RWPE1 (cell line): ENCODE measurements at regions not wholly inside any gene's neighbourhood (a gene's known extent, or its start where the extent isn't known, plus 50 kb on each side); places are given as distances from the start of the nearest gene placed in this dataset.

Source experiments
- CTCF ChIA-PET: fragments of 350-600 bp; sonication (Branson Sonifier 250); formaldehyde crosslinking; extraction: SDS; loops from one replicate; lab custom pipeline; 2021; lab: Yijun Ruan, JAX
- POLR2A ChIA-PET: fragments of 400-600 bp; formaldehyde crosslinking; extraction: SDS; loops from one replicate; lab custom pipeline; 2020; ENCODE audit warnings: antibody characterized with exemption; ENCODE audit not compliant: low non-redundant PET; lab: Yijun Ruan, JAX
- DNase-seq: peaks from one replicate; pipeline ENCODE4 v3.0.0; 2012; ENCODE audit warnings: low spot score
- H3K27ac ChIP-seq: fragments of 450-650 bp; 2 replicates; pipeline ENCODE4 v1.5.1; 2017
- TF ChIP-seq, protein P1 (sequence below): fragments of 450-650 bp; conservative IDR thresholded peaks from 2 replicates; pipeline ENCODE4 v1.5.1; 2017; ENCODE audit warnings: low read depth, mild to moderate bottlenecking

DNA sequence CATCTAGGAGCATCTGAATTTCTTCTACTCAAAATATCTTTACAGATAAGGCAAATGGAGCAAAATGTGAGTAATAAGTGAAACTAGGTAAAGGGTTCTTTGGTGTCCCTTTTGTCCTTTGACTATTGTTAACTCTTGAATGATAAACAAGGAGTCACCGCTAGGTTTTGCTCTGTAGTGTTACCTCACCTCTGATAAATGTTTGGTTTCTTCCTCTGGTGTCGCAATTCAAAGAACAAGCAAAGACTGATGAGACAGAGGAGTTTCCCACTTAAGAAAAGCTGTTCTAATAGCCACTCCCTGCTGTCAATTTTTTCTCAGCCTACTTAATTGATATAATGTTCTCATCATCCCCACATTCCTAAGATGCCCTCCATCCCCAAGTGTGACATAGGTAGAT lies 925.9 kb downstream of the IGSF11 start:
- DNase-seq = no peak
- TF ChIP-seq, protein P1, sequence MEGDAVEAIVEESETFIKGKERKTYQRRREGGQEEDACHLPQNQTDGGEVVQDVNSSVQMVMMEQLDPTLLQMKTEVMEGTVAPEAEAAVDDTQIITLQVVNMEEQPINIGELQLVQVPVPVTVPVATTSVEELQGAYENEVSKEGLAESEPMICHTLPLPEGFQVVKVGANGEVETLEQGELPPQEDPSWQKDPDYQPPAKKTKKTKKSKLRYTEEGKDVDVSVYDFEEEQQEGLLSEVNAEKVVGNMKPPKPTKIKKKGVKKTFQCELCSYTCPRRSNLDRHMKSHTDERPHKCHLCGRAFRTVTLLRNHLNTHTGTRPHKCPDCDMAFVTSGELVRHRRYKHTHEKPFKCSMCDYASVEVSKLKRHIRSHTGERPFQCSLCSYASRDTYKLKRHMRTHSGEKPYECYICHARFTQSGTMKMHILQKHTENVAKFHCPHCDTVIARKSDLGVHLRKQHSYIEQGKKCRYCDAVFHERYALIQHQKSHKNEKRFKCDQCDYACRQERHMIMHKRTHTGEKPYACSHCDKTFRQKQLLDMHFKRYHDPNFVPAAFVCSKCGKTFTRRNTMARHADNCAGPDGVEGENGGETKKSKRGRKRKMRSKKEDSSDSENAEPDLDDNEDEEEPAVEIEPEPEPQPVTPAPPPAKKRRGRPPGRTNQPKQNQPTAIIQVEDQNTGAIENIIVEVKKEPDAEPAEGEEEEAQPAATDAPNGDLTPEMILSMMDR = no peak
- ChIA-PET CTCF (no interaction called here), POLR2A (no interaction called here)
- no peak overlapping the region for H3K27ac ChIP-seq

DNA sequence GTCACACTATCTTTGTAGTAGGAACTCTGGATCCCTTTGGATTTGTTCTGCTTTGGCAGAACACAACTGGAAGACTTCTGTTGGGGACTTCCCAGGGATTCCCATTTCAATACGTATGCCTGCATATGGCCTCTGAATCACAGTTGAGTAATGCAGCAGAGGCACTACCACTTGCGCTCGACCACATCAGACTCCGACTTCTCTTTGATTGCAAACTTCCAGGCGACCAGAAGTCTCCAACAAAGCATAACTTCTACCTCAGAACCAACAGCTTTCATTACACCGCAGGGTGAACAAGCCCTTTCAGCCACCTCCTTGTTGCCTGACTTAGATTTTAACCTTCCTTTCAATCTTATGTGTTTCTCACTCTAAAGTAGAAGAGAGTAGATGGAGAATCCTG lies 924.4 kb downstream of the IGSF11 start:
- CTCF ChIA-PET = no interaction called here

DNA sequence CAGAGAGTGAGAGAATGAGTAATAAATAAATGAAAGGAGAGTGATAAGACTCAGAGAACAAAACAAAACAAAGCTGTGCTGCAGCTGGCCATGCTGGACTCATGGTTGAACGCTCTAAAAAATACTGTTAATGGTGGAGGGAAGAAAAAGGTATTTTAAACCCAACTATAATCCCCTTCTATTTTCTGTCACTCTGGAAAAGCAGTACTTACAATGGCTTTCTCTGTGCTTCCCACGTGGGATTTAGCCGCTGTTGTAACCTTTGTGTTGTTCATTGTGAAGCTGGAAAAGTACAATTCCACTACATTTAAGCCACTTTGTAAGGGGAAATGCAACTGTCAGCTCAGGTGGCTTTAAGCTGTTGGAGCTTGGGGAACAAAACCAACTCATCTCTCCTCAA lies 917.7 kb downstream of the IGSF11 start:
- ChIA-PET CTCF (no interaction called here), POLR2A (no interaction called here)
- TF ChIP-seq, protein P1 = no peak
- H3K27ac ChIP-seq = no peak overlapping the region
- no peak for DNase-seq

More for the DNA sequence above, 924.4 kb downstream of the IGSF11 start:
- POLR2A ChIA-PET = no interaction called here
- no peak overlapping the region for H3K27ac ChIP-seq
- no peak for DNase-seq
- TF ChIP-seq, protein P1 = no peak

DNA sequence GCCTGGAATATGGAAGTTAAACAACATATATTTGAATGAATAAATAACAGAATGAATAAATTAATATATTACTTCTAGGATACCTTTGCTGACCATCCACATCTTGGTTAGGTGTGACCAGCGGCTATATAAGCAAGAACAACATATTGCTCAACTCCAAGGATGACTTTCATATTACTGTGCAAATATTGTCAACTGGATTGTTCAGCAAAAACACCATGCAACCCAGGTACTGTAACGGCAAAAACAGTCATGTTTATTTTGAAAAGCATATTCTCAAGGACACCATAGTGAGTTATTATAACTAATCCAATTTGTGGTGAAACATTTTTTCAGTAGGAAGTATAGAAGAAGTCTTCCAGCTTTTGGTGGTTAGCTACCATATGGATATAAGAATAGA lies 907.9 kb downstream of the IGSF11 start:
- DNase-seq = no peak
- ChIA-PET POLR2A (no interaction called here), CTCF (no interaction called here)
- no peak overlapping the region for H3K27ac ChIP-seq
- TF ChIP-seq, protein P1 = no peak

DNA sequence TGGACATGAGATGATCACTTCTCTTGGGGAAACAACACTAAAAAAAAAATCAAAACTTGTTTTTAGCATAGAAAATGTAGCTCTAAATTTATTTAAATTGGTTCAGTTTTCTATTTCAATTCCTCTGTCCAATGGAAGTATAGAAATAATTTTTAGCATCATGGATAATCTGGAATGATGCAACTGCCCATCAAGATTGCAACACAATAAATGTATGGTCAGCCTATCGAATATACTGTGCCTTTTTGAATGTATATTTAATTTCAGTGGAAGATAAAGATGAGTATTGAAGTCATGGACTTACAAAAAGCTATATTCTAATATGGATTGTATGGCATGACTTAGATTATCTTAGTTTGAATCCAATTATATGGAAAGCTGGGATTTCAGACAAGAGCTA lies 906.7 kb downstream of the IGSF11 start:
- no peak for DNase-seq
- TF ChIP-seq, protein P1 = no peak
- ChIA-PET CTCF (no interaction called here), POLR2A (no interaction called here)
- no peak overlapping the region for H3K27ac ChIP-seq

DNA sequence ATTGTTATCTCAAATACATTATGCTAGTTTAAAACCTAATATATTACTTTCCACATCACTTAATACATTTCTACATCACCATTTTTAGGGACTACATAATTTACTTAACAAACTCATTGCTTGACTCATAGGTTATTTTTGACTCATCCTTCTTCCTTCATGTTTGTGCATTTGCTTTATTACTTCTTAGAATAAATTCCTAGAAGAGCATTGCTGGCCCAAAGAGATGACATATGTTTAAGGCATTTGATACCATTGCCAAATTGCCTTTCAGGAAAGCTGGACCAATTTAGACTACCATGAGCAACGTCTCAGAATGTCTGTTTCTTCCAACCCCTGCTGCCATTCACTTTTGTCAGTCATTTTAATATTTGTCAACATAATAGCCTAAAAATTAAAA lies 905.8 kb downstream of the IGSF11 start:
- DNase-seq = peak; percentile 56
- TF ChIP-seq, protein P1 = no peak
- CTCF ChIA-PET = no interaction called here
- POLR2A ChIA-PET = no interaction called here
- no peak overlapping the region for H3K27ac ChIP-seq

DNA sequence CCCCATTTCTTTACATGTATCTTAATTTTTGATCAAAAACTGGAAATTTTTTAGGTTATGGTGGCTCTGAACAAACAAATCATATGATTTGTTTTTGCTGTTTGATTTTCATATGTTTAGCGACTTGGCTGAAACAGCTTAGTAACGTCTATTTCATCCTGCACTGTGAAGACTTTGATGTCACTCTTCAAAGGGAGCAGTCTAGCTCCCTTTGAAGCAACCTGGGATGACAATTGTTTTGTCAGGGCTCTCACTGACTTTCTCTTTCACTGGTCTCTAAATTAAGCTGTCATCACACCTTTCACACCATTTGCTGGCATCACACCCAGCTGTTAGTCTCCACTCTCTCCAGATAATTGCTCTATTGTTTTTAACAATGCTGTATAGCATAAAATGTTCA lies 896.9 kb downstream of the IGSF11 start:
- no peak for DNase-seq
- ChIA-PET CTCF (no interaction called here), POLR2A (no interaction called here)
- no peak overlapping the region for H3K27ac ChIP-seq
- TF ChIP-seq, protein P1 = no peak
